Panc1 (cell line): ENCODE measurements at regions not wholly inside any gene's neighbourhood (a gene's known extent, or its start where the extent isn't known, plus 50 kb on each side); places are given as distances from the start of the nearest gene placed in this dataset.

Experiments used
- POLR2AphosphoS5 ChIP-seq: IDR thresholded peaks from 2 replicates; pipeline ENCODE4 v1.6.1; 2012; ENCODE audit warnings: mild to moderate bottlenecking, low read depth, low read length, moderate library complexity
- TF ChIP-seq, protein P1 (sequence below): fragments of 450-650 bp; IDR thresholded peaks from 2 replicates; pipeline ENCODE4 v1.5.1; 2017; ENCODE audit warnings: mild to moderate bottlenecking

DNA sequence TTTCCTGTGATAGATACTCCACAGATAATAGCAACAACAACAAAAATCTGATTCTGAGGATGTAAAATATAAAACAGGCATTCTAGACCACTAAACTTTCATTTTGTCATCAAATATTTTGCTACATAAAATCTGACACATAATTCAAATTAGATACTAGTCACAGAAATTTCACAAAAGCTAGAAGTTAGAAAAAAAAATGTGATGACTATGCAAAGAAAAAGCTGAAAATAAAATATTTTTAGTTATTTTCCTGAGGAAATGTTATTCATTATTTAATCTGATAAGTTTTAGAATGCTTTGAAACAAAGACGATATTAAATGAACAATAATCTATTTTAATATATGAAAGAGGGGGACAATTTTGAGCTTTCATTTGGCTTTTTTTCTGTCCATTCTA lies 357.2 kb downstream of the SLITRK6 start:
- TF ChIP-seq, protein P1, sequence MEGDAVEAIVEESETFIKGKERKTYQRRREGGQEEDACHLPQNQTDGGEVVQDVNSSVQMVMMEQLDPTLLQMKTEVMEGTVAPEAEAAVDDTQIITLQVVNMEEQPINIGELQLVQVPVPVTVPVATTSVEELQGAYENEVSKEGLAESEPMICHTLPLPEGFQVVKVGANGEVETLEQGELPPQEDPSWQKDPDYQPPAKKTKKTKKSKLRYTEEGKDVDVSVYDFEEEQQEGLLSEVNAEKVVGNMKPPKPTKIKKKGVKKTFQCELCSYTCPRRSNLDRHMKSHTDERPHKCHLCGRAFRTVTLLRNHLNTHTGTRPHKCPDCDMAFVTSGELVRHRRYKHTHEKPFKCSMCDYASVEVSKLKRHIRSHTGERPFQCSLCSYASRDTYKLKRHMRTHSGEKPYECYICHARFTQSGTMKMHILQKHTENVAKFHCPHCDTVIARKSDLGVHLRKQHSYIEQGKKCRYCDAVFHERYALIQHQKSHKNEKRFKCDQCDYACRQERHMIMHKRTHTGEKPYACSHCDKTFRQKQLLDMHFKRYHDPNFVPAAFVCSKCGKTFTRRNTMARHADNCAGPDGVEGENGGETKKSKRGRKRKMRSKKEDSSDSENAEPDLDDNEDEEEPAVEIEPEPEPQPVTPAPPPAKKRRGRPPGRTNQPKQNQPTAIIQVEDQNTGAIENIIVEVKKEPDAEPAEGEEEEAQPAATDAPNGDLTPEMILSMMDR: no peak
- TF ChIP-seq POLR2AphosphoS5: no peak
